ENCODE measurements at regions not wholly inside any gene's neighbourhood (a gene's known extent, or its start where the extent isn't known, plus 50 kb on each side); places are given as distances from the start of the nearest gene placed in this dataset.
"Not testable (repeated sequence)": the region's sequence is repeated elsewhere in the genome, so short reads cannot be mapped to it uniquely, and the experiment has no call there.

DNA sequence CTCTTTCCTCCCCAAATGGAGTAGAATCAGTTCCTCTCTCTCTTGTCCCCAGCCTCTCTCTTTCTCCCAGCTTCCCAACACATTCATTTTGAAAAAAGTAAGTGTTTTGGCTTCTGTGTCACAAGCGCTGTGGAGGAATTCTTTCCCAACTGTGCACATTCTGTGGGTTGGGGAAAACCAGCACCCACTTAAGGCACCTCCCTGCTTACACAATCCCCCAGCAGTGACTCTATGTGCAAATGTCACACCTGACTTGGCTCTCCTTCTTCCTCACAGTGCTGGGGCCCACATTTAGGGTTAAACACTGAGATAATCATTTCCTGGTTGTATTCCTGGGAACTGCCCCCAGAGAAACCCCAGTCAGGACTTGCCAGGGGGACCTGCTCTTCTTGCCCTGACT is 358.1 kb upstream of the ZNF32 start:
- Mint-ChIP-seq H3K27me3 (peaks cover 9% of the 10 kb centered on the region), H3K9me3 (ENCODE audit: low read depth) (no peaks in the 10 kb centered on the region), H3K4me3 (no peak overlapping the region), H3K27ac (no peak overlapping the region), H3K36me3 (no peaks in the 10 kb centered on the region), H3K4me1 (peaks cover 8% of the 10 kb centered on the region)
- DNase-seq (no peak), ATAC-seq (no peak)
- CTCF ChIA-PET, result no interaction called here

DNA sequence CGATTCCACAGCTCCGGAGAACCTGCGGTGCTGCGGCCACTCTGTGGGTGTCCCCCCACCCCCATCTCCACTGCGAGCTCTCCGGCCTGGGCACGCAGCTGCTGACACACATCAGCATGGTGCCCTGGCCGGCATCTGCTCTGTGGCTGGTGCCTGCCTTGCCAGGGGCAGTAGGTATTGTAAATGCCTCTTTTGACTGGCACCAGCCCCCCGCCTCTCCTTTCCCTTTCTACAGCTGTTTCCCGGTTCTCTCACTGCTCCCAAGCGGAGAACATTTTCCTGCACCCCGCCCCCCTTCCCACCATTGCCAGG is 357.1 kb upstream of the ZNF32 start:
- DNase-seq (no peak), ATAC-seq (no peak)
- Mint-ChIP-seq H3K27ac (no peak overlapping the region), H3K4me3 (no peak overlapping the region), H3K27me3 (peaks cover 14% of the 10 kb centered on the region), H3K9me3 (ENCODE audit: low read depth) (no peaks in the 10 kb centered on the region), H3K36me3 (no peaks in the 10 kb centered on the region), H3K4me1 (no peaks in the 10 kb centered on the region)
- CTCF ChIA-PET, result no interaction called here

DNA sequence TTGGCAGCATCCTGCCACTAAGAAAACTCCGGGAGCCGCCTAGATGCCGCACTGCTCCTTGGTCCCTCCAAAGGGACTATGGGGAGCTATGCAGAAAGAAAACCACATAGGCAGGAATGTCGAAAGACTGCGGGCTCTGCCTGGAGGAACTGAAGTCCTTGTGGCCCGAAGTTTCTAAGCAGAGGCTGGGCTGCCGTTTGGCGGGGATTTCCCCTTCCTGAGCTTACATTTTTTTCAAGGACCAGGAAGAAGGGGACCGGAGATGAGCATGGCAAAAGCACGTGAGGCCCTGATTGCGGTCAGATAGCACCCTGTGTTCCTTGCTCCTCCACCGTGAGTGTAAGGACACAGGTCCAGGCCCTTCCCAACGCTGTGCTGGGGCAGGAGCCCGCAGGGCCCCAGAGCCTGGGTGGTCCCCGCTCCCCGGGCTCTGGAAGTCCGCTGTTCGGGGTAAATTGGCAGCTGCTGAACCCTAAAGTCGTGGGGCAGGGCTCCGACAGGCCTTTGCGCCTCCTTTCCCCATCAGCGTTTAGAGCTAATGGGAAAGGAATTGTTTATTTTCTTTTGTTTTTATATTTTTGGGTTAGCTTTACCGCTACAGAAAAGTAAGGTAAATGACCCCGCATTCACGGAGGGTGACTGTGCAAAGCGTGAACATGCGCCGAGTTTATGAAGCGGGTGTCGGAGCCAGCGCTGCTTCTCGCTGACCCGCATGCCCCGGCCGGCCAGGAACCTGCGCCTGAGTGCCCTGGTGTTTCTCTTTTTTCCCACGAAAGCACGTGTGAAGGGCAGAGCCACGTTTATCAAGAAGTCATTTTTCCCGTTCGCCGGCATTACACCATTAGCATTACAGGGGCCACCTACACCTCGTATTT is 356.5 kb upstream of the ZNF32 start:
- CTCF ChIA-PET, result no interaction called here
- peaks cover 14% of the 10 kb centered on the region for H3K27me3 Mint-ChIP-seq
- DNase-seq (no peak), ATAC-seq (no peak)
- H3K36me3 Mint-ChIP-seq, result no peaks in the 10 kb centered on the region
- no peaks in the 10 kb centered on the region for H3K4me1 Mint-ChIP-seq
- no peak overlapping the region for H3K27ac Mint-ChIP-seq
- no peaks in the 10 kb centered on the region for H3K9me3 Mint-ChIP-seq (ENCODE audit: low read depth)
- H3K4me3 Mint-ChIP-seq, result no peak overlapping the region

DNA sequence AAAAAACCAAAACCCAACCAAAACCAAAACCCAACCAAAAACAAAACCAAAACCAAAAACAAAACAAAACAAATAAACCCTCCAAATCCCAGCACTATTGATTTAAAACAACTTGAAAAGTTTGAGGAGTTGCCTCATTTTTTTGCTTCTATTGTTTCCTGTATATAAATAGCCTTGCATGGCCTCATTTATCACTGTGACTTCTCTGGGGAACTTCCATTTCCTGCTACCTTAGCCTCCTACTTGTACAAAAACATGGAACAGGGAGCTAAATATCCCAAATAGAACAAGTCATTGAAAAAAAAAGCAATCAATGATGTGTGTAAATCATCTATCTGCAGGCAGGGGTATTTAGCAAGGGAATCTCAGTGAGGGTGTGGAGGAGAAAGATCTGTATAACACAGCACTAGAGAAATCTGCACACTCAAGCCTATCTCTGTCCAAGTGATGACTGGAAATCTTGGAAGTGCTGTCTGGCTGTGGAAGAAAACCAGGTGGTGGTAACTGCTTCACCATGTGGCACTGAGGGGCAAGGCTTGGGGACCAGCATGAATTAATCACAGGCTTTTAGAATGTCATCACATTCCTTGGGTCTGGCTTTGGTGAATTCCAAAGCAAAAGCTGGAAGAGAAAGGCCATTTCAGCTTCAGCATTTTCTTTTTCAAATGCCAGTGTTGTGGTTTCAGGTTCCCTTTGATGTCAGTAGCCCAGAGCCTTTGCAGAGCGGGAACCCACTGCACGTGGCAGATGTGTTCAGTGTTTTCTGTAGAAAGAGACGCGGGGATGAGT is 349.5 kb upstream of the ZNF32 start:
- no peak overlapping the region for H3K27ac Mint-ChIP-seq
- no peaks in the 10 kb centered on the region for H3K4me1 Mint-ChIP-seq
- peaks cover 4% of the 10 kb centered on the region for H3K9me3 Mint-ChIP-seq (ENCODE audit: low read depth)
- CTCF ChIA-PET, result no interaction called here
- no peak overlapping the region for H3K4me3 Mint-ChIP-seq
- no peaks in the 10 kb centered on the region for H3K36me3 Mint-ChIP-seq
- peaks cover 9% of the 10 kb centered on the region for H3K27me3 Mint-ChIP-seq
- DNase-seq, result no peak
- ATAC-seq, result no peak

DNA sequence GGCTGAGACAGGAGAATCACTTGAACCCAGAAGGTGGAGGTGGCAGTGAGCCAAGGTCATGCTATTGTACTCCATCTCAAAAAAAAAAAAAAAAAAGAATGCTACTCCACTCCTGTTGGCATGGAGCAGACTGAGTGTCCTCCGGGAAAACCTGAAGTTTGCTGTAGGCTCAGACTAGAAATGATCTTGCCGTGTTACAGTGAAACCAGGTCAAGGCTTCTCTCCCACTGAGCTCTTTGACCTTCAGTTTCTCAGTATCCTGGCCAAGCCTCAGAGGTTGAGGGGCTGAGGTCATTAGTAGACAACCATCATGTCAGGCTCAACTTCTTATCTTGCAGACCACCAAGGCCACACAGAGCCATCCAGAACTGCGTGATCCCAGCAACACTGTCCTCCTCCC is 348.6 kb upstream of the ZNF32 start:
- no peak overlapping the region for H3K27ac Mint-ChIP-seq
- H3K9me3 Mint-ChIP-seq (ENCODE audit: low read depth), result peaks cover 4% of the 10 kb centered on the region
- CTCF ChIA-PET, result no interaction called here
- no peak for DNase-seq
- H3K36me3 Mint-ChIP-seq, result no peaks in the 10 kb centered on the region
- H3K4me1 Mint-ChIP-seq, result no peaks in the 10 kb centered on the region
- ATAC-seq, result no peak
- H3K27me3 Mint-ChIP-seq, result peaks cover 7% of the 10 kb centered on the region
- H3K4me3 Mint-ChIP-seq, result no peak overlapping the region

DNA sequence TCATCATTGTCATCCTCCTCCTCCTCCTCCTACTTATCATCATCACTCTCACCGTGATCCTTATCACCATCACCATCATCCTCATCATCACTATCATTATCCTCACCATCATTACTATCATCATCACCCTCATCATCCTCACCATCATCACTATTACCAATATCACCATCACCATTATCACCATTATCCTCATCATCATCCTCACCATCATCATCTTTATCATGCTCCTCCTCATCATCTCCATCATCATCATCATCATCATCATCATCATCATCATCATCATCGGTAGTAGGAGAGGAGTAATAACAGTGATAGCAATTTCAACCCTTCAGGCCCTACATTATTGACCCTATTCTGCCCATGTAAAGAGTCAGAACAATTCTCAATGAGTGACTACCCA is 345.9 kb upstream of the ZNF32 start:
- no peak overlapping the region for H3K4me3 Mint-ChIP-seq
- CTCF ChIA-PET, result no interaction called here
- H3K9me3 Mint-ChIP-seq (ENCODE audit: low read depth), result peaks cover 4% of the 10 kb centered on the region
- no peak for ATAC-seq
- no peak overlapping the region for H3K27ac Mint-ChIP-seq
- peaks cover 4% of the 10 kb centered on the region for H3K27me3 Mint-ChIP-seq
- H3K4me1 Mint-ChIP-seq, result no peaks in the 10 kb centered on the region
- no peaks in the 10 kb centered on the region for H3K36me3 Mint-ChIP-seq
- DNase-seq, result no peak

DNA sequence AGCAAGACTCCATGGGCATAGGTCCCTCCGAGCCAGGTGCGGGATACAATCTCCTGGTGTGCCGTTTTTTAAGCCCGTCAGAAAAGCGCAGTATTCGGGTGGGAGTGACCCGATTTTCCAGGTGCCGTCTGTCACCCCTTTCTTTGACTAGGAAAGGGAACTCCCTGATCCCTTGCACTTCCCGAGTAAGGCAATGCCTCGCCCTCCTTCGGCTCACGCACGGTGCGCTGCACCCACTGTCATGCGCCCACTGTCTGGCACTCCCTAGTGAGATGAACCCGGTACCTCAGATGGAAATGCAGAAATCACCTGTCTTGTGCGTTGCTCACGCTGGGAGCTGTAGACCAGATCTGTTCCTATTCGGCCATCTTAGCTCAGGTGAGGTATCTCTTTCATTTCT is 344.1 kb upstream of the ZNF32 start:
- ATAC-seq, CTCF ChIA-PET: not testable (repeated sequence)

DNA sequence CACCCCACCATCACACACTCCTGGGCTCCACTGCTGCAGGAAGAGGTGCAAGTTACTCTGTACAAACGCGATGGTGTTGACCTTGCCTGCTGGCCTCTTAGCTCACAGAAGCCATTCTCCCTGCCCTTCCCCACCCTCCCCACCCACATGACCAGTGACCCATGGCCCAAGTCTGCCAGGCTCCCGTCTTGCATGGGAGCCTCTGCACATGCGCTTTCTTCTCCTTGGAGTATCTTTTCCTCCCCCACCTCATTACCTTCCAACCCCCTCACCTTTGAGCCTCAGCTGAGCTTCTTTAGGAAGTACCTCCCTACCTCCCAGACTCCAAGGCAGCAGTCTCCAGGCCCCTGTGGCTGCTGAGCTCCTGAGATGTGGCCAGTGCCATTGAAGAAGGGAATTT is 337.7 kb upstream of the ZNF32 start:
- Mint-ChIP-seq H3K4me3 (no peak overlapping the region), H3K27ac (no peak overlapping the region), H3K36me3 (no peaks in the 10 kb centered on the region), H3K4me1 (no peaks in the 10 kb centered on the region), H3K9me3 (ENCODE audit: low read depth) (peaks cover 2% of the 10 kb centered on the region), H3K27me3 (peaks cover 11% of the 10 kb centered on the region)
- no peak for DNase-seq
- no peak for ATAC-seq
- CTCF ChIA-PET, result no interaction called here

More for the DNA sequence above, 344.1 kb upstream of the ZNF32 start:
- H3K4me3 Mint-ChIP-seq; H3K4me1 Mint-ChIP-seq; DNase-seq; H3K36me3 Mint-ChIP-seq; H3K9me3 Mint-ChIP-seq (ENCODE audit: low read depth); H3K27ac Mint-ChIP-seq: not testable (repeated sequence)
- peaks cover 11% of the 10 kb centered on the region for H3K27me3 Mint-ChIP-seq

DNA sequence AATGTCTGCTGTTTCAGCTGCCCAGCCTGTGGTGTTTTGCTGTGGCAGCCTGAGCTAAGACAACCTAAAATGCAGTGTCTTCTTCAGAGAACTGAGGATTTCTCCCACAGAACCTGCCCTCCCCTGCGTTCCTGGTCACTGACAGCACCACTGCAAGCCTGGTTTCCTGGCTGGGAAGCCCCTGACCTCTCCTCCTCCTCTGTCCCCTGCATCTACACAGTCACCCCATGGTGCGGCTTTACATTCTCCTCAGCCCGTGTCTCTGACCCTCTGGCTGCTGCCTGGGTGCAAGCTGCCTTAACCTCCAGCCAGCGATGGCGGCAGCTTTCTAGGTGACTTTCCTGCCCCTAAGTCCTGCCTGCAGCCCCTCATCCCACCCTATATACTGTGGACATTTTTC is 337.3 kb upstream of the ZNF32 start:
- Mint-ChIP-seq H3K4me1 (no peaks in the 10 kb centered on the region), H3K27ac (no peak overlapping the region), H3K36me3 (no peaks in the 10 kb centered on the region), H3K9me3 (ENCODE audit: low read depth) (peaks cover 2% of the 10 kb centered on the region), H3K27me3 (peaks cover 11% of the 10 kb centered on the region), H3K4me3 (no peak overlapping the region)
- ATAC-seq, result no peak
- no peak for DNase-seq
- CTCF ChIA-PET, result no interaction called here

DNA sequence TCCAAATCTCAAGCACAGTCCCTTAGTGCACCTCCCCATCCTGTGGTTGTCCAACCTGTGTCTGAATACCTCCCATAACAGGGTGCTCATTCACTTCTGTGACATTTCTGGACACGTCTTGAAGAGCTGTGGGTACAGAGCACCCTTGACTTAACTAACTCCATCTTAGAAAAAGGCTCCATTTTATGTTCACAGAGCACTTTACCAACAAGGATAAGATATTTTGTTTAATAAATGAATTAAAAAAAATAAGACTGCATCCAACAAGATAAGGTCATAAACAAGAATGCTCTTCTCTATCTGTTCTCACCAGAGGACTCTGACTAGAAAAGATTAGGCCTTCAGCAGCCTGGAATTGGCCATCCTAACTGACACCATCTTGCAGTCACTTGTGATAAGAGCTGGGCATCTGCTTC is 335.2 kb upstream of the ZNF32 start:
- peaks cover 6% of the 10 kb centered on the region for H3K4me1 Mint-ChIP-seq
- no peak for ATAC-seq
- no peak for DNase-seq
- peaks cover 4% of the 10 kb centered on the region for H3K27me3 Mint-ChIP-seq
- H3K9me3 Mint-ChIP-seq (ENCODE audit: low read depth), result peaks cover 2% of the 10 kb centered on the region
- H3K4me3 Mint-ChIP-seq, result no peak overlapping the region
- H3K27ac Mint-ChIP-seq, result no peak overlapping the region
- no peaks in the 10 kb centered on the region for H3K36me3 Mint-ChIP-seq
- CTCF ChIA-PET, result no interaction called here

DNA sequence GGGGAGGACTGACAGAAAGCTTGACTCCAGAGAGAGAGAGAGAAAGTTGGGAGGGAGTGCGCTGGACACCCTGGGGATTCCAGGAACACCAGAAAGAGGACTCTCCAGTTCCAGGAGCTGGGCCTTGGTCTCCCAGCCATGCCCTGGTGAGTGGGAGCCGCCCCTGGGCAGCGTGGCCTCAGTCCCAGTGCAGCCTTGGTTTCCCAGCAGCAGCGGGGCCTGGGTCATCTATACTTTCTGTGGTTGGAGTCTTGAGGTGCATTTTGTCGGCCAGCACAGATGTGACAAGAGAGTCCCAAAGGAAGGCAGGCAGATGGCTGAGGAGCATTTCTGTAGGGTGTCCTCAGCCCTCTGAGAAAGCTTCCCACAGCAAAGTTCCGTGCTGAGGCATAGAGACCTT is 334.7 kb upstream of the ZNF32 start:
- no peak overlapping the region for H3K27ac Mint-ChIP-seq
- CTCF ChIA-PET, result no interaction called here
- H3K27me3 Mint-ChIP-seq, result peaks cover 2% of the 10 kb centered on the region
- no peak overlapping the region for H3K4me3 Mint-ChIP-seq
- peaks cover 6% of the 10 kb centered on the region for H3K4me1 Mint-ChIP-seq
- no peak for DNase-seq
- no peak for ATAC-seq
- peaks cover 2% of the 10 kb centered on the region for H3K9me3 Mint-ChIP-seq (ENCODE audit: low read depth)
- H3K36me3 Mint-ChIP-seq, result no peaks in the 10 kb centered on the region

DNA sequence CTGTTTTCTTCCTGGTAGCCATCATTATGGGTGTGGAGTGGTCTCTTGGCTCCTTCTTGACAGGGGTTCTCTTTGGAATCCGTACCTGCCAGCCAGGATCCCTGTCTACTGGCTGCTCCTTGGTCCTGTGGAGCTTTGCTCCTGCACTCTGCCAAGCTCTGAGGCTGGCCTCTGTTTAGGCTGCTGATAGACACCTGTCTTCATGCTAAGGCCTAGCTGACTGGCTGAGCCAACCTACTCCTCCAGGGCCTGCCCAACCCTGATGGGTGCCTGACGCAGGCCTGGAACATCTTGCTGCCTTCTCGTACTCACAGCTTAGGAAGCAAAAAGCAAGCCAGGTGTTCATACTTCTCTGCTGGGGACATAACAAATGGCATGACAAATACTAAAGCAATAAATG is 333.6 kb upstream of the ZNF32 start:
- no peaks in the 10 kb centered on the region for H3K27me3 Mint-ChIP-seq
- H3K4me3 Mint-ChIP-seq, result no peak overlapping the region

DNA sequence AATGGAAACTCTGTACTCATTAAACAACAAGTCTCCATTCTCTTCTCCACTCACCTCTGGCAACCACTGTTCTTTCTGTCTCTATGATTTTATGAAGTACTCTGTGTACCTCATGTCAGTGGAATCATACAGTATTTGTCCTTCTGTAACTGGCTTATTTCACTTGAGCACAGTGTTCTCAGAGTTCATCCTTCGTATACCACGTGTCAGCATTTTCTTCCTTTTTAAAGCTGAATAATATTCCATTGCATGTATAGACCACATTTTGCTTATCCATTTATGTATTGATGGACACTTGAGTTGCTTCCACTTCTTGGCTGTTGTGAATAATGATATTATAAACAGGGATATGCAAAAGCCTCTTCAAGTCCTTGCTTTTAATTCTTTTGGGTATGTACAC is 333.0 kb upstream of the ZNF32 start:
- H3K4me3 Mint-ChIP-seq, result no peak overlapping the region
- peaks cover 6% of the 10 kb centered on the region for H3K4me1 Mint-ChIP-seq
- H3K27ac Mint-ChIP-seq, result no peak overlapping the region
- no peaks in the 10 kb centered on the region for H3K36me3 Mint-ChIP-seq
- ATAC-seq (no peak), DNase-seq (no peak)
- H3K27me3 Mint-ChIP-seq, result no peaks in the 10 kb centered on the region
- H3K9me3 Mint-ChIP-seq (ENCODE audit: low read depth), result peaks cover 2% of the 10 kb centered on the region
- CTCF ChIA-PET, result no interaction called here

More for the DNA sequence above, 333.6 kb upstream of the ZNF32 start:
- CTCF ChIA-PET, result no interaction called here
- Mint-ChIP-seq H3K4me1 (peaks cover 6% of the 10 kb centered on the region), H3K9me3 (ENCODE audit: low read depth) (peaks cover 2% of the 10 kb centered on the region), H3K36me3 (no peaks in the 10 kb centered on the region), H3K27ac (no peak overlapping the region)
- no peak for ATAC-seq
- DNase-seq, result no peak

DNA sequence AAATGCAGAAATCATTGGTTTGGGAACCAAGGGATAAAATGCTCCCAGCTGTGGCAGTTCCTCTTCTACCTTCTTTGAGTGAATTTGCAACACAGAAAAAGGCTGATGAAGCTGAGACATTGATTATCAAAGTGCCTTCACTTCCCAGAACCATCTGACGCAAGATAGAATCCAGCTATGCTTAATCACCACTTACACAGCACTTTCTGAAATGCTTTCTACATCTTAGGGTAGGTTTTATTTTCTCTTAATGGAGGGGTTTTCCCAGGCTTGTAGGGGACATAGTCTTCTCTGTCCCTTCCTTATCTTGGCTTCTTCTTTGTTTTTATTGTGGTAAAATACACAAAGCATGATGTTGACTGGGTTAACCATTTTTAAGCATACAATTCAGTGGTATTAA is 332.6 kb upstream of the ZNF32 start:
- Mint-ChIP-seq H3K4me3 (no peak overlapping the region), H3K4me1 (peaks cover 6% of the 10 kb centered on the region), H3K27ac (no peak overlapping the region), H3K27me3 (no peaks in the 10 kb centered on the region), H3K36me3 (no peaks in the 10 kb centered on the region), H3K9me3 (ENCODE audit: low read depth) (peaks cover 2% of the 10 kb centered on the region)
- ATAC-seq, result no peak
- CTCF ChIA-PET, result no interaction called here
- DNase-seq, result no peak
